Suprapubic skin (tissue), 4 donors: ENCODE measurements at regions not wholly inside any gene's neighbourhood (a gene's known extent, or its start where the extent isn't known, plus 50 kb on each side); places are given as distances from the start of the nearest gene placed in this dataset.

Experiments used
- CTCF ChIP-seq, 2 donors: fragments of 200-600 bp in 1 of 2; fragments of 450-650 bp in 1 of 2; sonication (generic) in 1 of 2; IDR thresholded peaks; one replicate each; pipeline ENCODE4 v1.5.1; 2016 to 2019; ENCODE audit warnings: antibody characterized with exemption in 2 of 2, mild to moderate bottlenecking in 1 of 2, moderate library complexity in 1 of 2
- EP300 ChIP-seq: sonication (generic); formaldehyde crosslinking; IDR thresholded peaks from one replicate; pipeline ENCODE4 v1.6.1; 2017; ENCODE audit warnings: antibody characterized with exemption
- POLR2A ChIP-seq, 2 donors: fragments of 450-650 bp; IDR thresholded peaks; one replicate each; pipeline ENCODE4 v1.6.1; 2017; ENCODE audit warnings: antibody characterized with exemption in 2 of 2, mild to moderate bottlenecking in 2 of 2, moderate library complexity in 2 of 2
- POLR2AphosphoS5 ChIP-seq, 3 donors: sonication (generic); formaldehyde crosslinking; IDR thresholded peaks; one replicate each; pipeline ENCODE4 v1.6.1; 2017; ENCODE audit warnings: antibody characterized with exemption in 3 of 3

DNA sequence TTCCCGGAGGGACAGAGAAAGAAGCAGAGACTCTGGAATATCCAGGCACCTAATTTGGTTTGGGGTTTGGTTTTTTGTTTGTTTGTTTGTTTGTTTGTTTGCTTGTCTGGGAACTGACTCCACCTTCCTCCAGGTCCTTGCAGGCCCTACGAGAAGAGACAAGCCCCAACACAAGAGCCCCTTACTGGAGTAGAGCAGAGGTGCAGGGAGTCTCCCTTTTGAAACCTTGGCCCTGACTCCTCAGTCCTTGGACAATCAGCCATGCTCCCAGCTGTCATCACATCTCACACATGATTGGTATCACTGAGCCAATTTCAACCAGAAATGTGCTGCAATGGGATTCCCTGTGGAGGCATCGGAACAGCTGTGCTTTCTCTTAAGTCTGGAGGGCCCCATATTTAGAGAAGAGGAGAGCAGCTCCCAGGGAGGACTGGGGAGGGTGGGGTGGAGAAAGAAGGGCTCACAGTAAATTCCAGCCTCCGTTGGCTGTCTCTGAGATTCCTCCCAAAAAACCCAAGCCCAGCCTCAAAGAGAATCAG lies 279.9 kb upstream of the NCKAP5 start:
- TF ChIP-seq POLR2A (IDR thresholded peaks at IDR 0.05) (no peak), CTCF (IDR thresholded peaks at IDR 0.05) (no peak), EP300 (no peak), POLR2AphosphoS5 (IDR thresholded peaks at IDR 0.05) (no peak)
